PC-9 (cell line): ENCODE measurements at regions not wholly inside any gene's neighbourhood (a gene's known extent, or its start where the extent isn't known, plus 50 kb on each side); places are given as distances from the start of the nearest gene placed in this dataset.

Experiments
- BruUV-seq: library from RNA; stranded (reverse); fragments of 400-500 nt; replicated peaks from 2 replicates; lab custom pipeline; 2021; lab: Mats Ljungman, UMichigan
- CTCF ChIA-PET: fragments of 300-600 bp; sonication (Branson Sonifier 250); formaldehyde crosslinking; loops from one replicate; lab custom pipeline; 2022; ENCODE audit warnings: antibody characterized with exemption; lab: Charles Lee
- POLR2A ChIA-PET: fragments of 300-600 bp; sonication (Branson Sonifier 250); formaldehyde crosslinking; loops from one replicate; lab custom pipeline; 2022; ENCODE audit warnings: antibody characterized with exemption; ENCODE audit not compliant: unreplicated experiment; lab: Charles Lee
- DNase-seq, 2 experiments: peaks; one replicate each; pipeline versions ENCODE4 v3.0.0 to v3.0.0-alpha.2; 2015 to 2022; ENCODE audit warnings: mixed read lengths in 1 of 2
- H2AFZ ChIP-seq: fragments of 200-600 bp; sonication (generic); 2 replicates; pipeline ENCODE4 v1.8.1; 2017; ENCODE audit warnings: antibody characterized with exemption
- H3F3A ChIP-seq: fragments of 200-600 bp; sonication (generic); 2 replicates; pipeline ENCODE4 v1.8.1; 2017; ENCODE audit warnings: antibody characterized with exemption, mild to moderate bottlenecking, low read depth; ENCODE audit not compliant: insufficient read depth
- H3K27ac ChIP-seq: fragments of 200-600 bp; sonication (generic); 2 replicates; pipeline ENCODE4 v1.6.1; 2016; ENCODE audit warnings: mixed run types
- H3K27me3 ChIP-seq: fragments of 200-600 bp; sonication (generic); 2 replicates; pipeline ENCODE4 v1.6.1; 2016; ENCODE audit warnings: low read depth, mixed run types; ENCODE audit not compliant: insufficient read depth
- H3K36me3 ChIP-seq: fragments of 200-600 bp; sonication (generic); 2 replicates; pipeline ENCODE4 v1.6.1; 2016; ENCODE audit warnings: low read depth, mixed run types
- H3K4me1 ChIP-seq: fragments of 200-600 bp; sonication (generic); replicated peaks from 2 replicates; pipeline ENCODE4 v1.6.1; 2016; ENCODE audit warnings: mixed run types; ENCODE audit not compliant: insufficient read depth
- H3K4me2 ChIP-seq: fragments of 200-600 bp; sonication (generic); 2 replicates; pipeline ENCODE4 v1.6.1; 2017; ENCODE audit warnings: mixed run types
- H3K4me3 ChIP-seq: fragments of 200-600 bp; sonication (generic); 2 replicates; pipeline ENCODE4 v1.6.1; 2016; ENCODE audit warnings: mixed run types
- H3K79me2 ChIP-seq: fragments of 200-600 bp; sonication (generic); 2 replicates; pipeline ENCODE4 v1.6.1; 2017; ENCODE audit warnings: low read depth, mixed run types
- H3K9me2 ChIP-seq: fragments of 200-600 bp; sonication (generic); 2 replicates; pipeline ENCODE4 v1.8.1; 2017; ENCODE audit warnings: mild to moderate bottlenecking; ENCODE audit not compliant: insufficient read depth
- H3K9me3 ChIP-seq: fragments of 200-600 bp; sonication (generic); 2 replicates; pipeline ENCODE4 v1.8.1; 2016; ENCODE audit warnings: low read depth; ENCODE audit not compliant: insufficient read depth
- H4K20me1 ChIP-seq: fragments of 200-600 bp; sonication (generic); 2 replicates; pipeline ENCODE4 v1.8.1; 2017; ENCODE audit not compliant: insufficient read depth
- EZH2 ChIP-seq: fragments of 200-600 bp; sonication (generic); IDR thresholded peaks from 2 replicates; pipeline ENCODE4 v1.8.0; 2017; ENCODE audit warnings: antibody characterized with exemption, low read depth
- intact Hi-C: fragments of 100-400 bp; cut with micrococcal nuclease; formaldehyde crosslinking; loops from one replicate; pipeline ENCODE4 v1.10.0; 2022; ENCODE audit not compliant: unreplicated experiment
- TF ChIP-seq, protein P1 (sequence below): fragments of 200-600 bp; sonication (generic); conservative IDR thresholded peaks from 2 replicates; pipeline ENCODE4 v1.6.1; 2017; ENCODE audit warnings: mixed run types, antibody characterized with exemption, mild to moderate bottlenecking, moderate library complexity

DNA sequence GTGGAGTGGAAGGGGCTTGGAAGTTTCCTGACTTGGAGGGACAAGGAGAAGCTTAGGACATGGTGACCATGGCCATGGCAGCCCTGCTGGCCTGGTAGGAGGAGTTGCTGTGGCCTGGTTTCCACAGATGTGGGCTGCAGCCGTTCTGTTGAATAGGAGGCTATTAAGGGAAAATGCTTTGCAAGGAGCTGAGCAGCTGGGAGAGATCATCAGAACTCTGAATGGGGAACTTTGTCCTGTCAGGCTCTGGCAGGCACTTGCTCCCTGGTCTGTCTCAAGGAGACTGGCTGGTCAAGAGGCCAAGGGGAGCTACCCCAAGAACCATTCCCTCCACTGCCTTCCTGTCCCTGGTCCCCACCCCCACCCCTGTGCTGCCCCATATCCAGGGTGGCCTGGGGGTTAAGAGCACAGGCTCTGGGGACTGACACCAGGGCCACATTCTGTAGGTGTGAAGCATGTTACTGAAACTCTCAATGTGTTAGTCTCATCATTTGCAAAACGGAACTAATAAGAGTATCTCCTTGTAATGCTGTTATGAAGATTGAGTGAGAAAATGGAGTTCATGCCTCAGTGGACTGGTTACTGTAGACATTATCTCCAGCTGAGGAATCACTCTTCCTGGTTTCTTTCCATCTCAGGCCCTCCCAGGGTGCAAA lies 84.0 kb upstream of the ARAP3 start:
- TF ChIP-seq, protein P1, sequence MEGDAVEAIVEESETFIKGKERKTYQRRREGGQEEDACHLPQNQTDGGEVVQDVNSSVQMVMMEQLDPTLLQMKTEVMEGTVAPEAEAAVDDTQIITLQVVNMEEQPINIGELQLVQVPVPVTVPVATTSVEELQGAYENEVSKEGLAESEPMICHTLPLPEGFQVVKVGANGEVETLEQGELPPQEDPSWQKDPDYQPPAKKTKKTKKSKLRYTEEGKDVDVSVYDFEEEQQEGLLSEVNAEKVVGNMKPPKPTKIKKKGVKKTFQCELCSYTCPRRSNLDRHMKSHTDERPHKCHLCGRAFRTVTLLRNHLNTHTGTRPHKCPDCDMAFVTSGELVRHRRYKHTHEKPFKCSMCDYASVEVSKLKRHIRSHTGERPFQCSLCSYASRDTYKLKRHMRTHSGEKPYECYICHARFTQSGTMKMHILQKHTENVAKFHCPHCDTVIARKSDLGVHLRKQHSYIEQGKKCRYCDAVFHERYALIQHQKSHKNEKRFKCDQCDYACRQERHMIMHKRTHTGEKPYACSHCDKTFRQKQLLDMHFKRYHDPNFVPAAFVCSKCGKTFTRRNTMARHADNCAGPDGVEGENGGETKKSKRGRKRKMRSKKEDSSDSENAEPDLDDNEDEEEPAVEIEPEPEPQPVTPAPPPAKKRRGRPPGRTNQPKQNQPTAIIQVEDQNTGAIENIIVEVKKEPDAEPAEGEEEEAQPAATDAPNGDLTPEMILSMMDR, result no peak
- TF ChIP-seq EZH2, result no peak
- H2AFZ ChIP-seq, result no peak overlapping the region
- H3K9me2 ChIP-seq, result no peaks in the 10 kb centered on the region
- no TSS peak for BruUV-seq
- H3K79me2 ChIP-seq, result no peaks in the 10 kb centered on the region
- H3K9me3 ChIP-seq, result no peaks in the 10 kb centered on the region
- no peak overlapping the region for H3K4me3 ChIP-seq
- H3K4me1 ChIP-seq, result no peaks in the 10 kb centered on the region
- H3K4me2 ChIP-seq, result no peak overlapping the region
- CTCF ChIA-PET, result interaction anchor here (0.6 kb wide), 1 partner anchor 936 kb away, joined by 4 read pairs; no protein-coding TSS in a partner anchor
- H3K36me3 ChIP-seq, result no peaks in the 10 kb centered on the region
- H4K20me1 ChIP-seq, result no peaks in the 10 kb centered on the region
- no peaks in the 10 kb centered on the region for H3F3A ChIP-seq
- intact Hi-C loops, result no loop called here
- H3K27me3 ChIP-seq, result no peaks in the 10 kb centered on the region; the same call in 1 of the 2 replicates
- DNase-seq, result no peak
- no peak overlapping the region for H3K27ac ChIP-seq
- POLR2A ChIA-PET, result no interaction called here

DNA sequence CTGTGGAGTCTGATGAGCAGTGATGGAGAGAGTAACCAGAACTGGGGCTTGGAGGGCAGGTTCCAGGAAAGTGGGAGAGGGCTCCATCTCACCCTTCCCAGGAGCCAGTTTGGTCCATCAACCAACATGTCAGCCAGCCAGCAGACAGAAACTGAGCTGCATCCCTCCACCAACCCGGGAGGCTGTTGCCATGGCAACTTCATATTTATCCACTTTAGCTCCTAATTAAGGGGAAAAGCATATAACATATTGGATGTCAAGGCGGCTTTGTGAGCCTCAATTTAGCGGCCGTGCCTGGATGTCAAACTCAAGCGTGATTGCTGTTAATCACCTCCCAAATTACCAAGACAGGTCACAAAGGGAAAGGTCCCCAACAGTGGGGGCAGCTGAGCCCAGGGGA lies 81.5 kb upstream of the ARAP3 start:
- Histone ChIP-seq H3F3A (no peaks in the 10 kb centered on the region), H3K27ac (no peak overlapping the region), H2AFZ (no peak overlapping the region), H3K79me2 (no peaks in the 10 kb centered on the region), H3K4me2 (no peak overlapping the region), H3K27me3 (no peaks in the 10 kb centered on the region), H3K36me3 (no peaks in the 10 kb centered on the region), H3K9me3 (no peaks in the 10 kb centered on the region), H3K4me3 (no peak overlapping the region), H4K20me1 (no peaks in the 10 kb centered on the region), H3K4me1 (no peaks in the 10 kb centered on the region), H3K9me2 (no peaks in the 10 kb centered on the region)
- intact Hi-C loops, result no loop called here
- no peak for TF ChIP-seq EZH2
- TF ChIP-seq, protein P1, result no peak
- DNase-seq, result no peak
- BruUV-seq, result no TSS peak
- ChIA-PET CTCF (no interaction called here), POLR2A (no interaction called here)

DNA sequence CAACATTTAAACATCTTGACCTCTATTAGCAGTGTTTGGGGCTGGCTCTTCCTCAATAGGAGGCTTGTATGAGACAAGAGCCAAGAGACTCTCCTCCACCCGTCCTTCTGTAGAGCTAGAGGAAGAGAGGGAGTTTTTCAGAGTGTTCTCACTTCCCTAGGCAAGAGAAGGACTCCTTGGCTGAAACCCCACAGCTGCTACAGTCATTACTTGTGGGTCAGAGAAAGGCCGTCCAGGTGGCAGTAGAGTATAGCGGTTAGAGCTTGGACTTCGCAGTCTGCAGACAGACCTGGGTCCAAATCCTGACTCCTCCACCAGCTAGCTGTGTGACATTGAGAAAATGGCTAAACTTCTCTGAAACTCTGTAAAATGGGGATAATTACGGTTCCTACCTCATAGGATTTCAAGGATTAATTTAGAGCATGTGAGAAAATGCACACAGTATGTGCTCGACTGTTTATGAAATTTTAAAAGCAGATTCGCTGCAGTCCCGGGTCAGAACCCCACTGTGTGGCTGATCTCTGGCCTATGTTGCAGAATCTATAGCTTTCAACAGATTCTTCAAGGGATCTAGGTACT lies 80.8 kb upstream of the ARAP3 start:
- Histone ChIP-seq H3K79me2 (no peaks in the 10 kb centered on the region), H3K9me3 (no peaks in the 10 kb centered on the region), H3K4me3 (no peak overlapping the region), H3F3A (no peaks in the 10 kb centered on the region), H2AFZ (no peak overlapping the region), H3K27me3 (no peaks in the 10 kb centered on the region), H3K27ac (no peak overlapping the region), H3K36me3 (no peaks in the 10 kb centered on the region), H3K9me2 (no peaks in the 10 kb centered on the region), H3K4me2 (no peak overlapping the region), H4K20me1 (no peaks in the 10 kb centered on the region), H3K4me1 (0 out of 2 replicates have a peak, but pooled peaks cover 4% of the 10 kb centered on the region)
- TF ChIP-seq, protein P1, result no peak
- TF ChIP-seq EZH2, result no peak
- intact Hi-C loops, result no loop called here
- no TSS peak for BruUV-seq
- ChIA-PET POLR2A (no interaction called here), CTCF (no interaction called here)
- DNase-seq, result no peak
